ENCODE measurements at regions not wholly inside any gene's neighbourhood (a gene's known extent, or its start where the extent isn't known, plus 50 kb on each side); places are given as distances from the start of the nearest gene placed in this dataset.
"Not testable (repeated sequence)": the region's sequence is repeated elsewhere in the genome, so short reads cannot be mapped to it uniquely, and the experiment has no call there.

DNA sequence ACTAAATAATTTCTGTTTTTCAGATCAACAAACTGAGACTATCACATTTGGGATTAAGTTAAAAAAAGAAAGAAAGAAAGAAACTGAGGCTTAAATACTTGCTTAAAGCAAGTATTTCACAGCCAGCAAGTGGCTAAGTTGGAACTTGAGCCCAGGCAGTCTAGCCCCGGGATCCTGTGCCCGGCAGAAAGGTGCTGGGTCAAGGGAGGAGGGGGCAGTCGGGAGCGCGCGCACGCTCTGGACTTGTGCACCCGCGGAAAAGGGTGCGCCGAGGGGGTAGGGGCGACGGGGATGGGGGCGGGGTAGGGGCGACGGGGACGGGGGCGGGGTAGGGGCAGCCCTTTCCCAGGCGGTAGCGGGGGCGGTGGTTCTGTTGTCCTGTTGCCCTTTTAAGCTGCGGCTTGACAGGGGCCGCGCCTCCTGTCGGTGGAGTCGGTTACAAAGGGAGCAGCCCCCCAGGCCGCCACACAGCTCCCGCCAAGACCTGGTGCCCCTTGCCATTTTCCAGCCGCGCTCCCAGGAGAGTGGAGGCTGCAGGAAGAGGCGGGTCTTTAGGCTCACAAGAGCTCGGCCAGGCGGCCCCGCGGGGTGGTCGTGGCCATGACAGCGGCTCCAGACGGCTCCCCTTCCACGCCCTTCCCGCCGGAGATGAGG is 60.6 kb downstream of the GOLGA8T start:
- H3K9me3 Mint-ChIP-seq (ENCODE audit: low read depth); H3K27me3 Mint-ChIP-seq; CTCF ChIA-PET; H3K27ac Mint-ChIP-seq; H3K4me1 Mint-ChIP-seq; H3K36me3 Mint-ChIP-seq (ENCODE audit: low read depth); intact Hi-C loops (cut with DNase I, micrococcal nuclease); H3K4me3 Mint-ChIP-seq; POLR2A ChIA-PET: not testable (repeated sequence)
- peak; percentile 22 for DNase-seq
- ATAC-seq: peak; percentile 6

DNA sequence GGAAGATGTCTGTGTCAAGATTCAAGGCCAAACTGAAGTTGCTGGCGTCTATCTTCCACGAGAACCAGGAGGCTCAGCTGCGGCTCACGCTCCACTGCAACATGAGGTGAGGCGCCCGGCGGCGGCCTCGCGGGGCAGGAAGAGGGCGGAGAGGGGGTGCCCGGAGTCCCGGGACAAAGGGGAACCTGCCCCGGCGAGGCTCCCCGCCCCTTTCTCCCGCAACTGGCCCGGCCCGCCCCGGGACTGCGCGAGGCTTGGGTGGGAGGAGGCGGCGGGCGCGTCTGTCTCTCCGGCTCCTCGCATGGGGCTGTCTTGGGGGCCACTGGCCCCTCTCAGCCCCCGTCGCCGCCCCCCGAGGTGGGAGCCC is 61.1 kb downstream of the GOLGA8T start:
- DNase-seq: peak; percentile 42
- ATAC-seq: peak; percentile 52
- H3K9me3 Mint-ChIP-seq (ENCODE audit: low read depth): not testable (repeated sequence)

GRCh38 chr15:30196769-30197168 is 61.9 kb downstream of the GOLGA8T start:
- H3K9me3 Mint-ChIP-seq (ENCODE audit: low read depth); H3K4me1 Mint-ChIP-seq; DNase-seq; ATAC-seq; H3K36me3 Mint-ChIP-seq (ENCODE audit: low read depth); POLR2A ChIA-PET; H3K4me3 Mint-ChIP-seq; intact Hi-C loops (cut with DNase I, micrococcal nuclease); H3K27me3 Mint-ChIP-seq; CTCF ChIA-PET; H3K27ac Mint-ChIP-seq: not testable (repeated sequence)

More for the DNA sequence above, 61.1 kb downstream of the GOLGA8T start:
- H3K36me3 Mint-ChIP-seq (ENCODE audit: low read depth); intact Hi-C loops (cut with DNase I, micrococcal nuclease); H3K27me3 Mint-ChIP-seq; H3K27ac Mint-ChIP-seq; CTCF ChIA-PET; H3K4me1 Mint-ChIP-seq; H3K4me3 Mint-ChIP-seq; POLR2A ChIA-PET: not testable (repeated sequence)

DNA sequence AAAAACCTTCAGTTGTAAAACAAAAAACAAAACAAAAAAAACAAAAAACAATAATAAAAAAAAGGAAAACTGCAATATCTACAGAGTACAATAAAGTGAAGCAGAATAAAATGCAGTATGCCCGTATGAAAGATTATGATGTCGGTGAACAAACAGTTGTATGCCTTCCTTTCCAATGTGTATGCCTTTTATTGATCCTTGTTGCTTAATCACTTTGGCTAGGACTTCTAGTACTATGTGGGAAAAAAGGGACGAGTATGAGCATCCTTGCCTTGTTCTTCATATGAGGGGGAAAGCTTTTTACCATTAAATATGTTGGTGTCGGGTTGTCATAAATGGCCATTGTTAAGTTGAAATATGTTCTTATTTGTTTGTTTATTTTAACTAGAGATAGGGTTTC is 66.7 kb downstream of the GOLGA8T start:
- POLR2A ChIA-PET; CTCF ChIA-PET; intact Hi-C loops (cut with DNase I, micrococcal nuclease); H3K36me3 Mint-ChIP-seq (ENCODE audit: low read depth); DNase-seq; H3K27ac Mint-ChIP-seq; H3K4me3 Mint-ChIP-seq; H3K4me1 Mint-ChIP-seq; ATAC-seq; H3K27me3 Mint-ChIP-seq; H3K9me3 Mint-ChIP-seq (ENCODE audit: low read depth): not testable (repeated sequence)

- DNase-seq; H3K27ac Mint-ChIP-seq; ATAC-seq; POLR2A ChIA-PET; intact Hi-C loops (cut with DNase I, micrococcal nuclease); CTCF ChIA-PET; H3K27me3 Mint-ChIP-seq; H3K9me3 Mint-ChIP-seq (ENCODE audit: low read depth); H3K36me3 Mint-ChIP-seq (ENCODE audit: low read depth); H3K4me3 Mint-ChIP-seq; H3K4me1 Mint-ChIP-seq: not testable (repeated sequence)
Measured at GRCh38 chr15:30213733-30214132, 78.9 kb downstream of the GOLGA8T start.

DNA sequence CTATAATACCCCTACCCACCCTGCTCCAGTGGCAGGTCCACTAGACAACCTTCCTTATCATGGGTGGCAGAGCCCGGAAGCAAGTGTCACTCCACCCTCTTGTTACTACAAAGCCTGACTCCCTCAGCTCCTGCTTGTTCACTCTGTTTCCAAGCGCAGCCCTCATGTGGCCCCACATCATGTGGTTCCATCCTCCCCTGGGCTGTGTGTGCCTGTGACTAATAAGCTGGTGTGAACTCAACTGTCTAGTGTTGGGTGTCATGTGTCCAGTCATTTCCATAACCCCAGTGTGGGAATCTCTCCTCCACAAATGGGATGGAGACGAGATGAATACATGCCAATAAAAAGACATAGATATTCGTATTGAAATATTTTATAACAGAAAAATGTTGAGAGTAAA is 87.0 kb downstream of the GOLGA8T start:
- ATAC-seq; intact Hi-C loops (cut with DNase I, micrococcal nuclease); DNase-seq; H3K36me3 Mint-ChIP-seq (ENCODE audit: low read depth); H3K27me3 Mint-ChIP-seq; H3K4me3 Mint-ChIP-seq; H3K9me3 Mint-ChIP-seq (ENCODE audit: low read depth); POLR2A ChIA-PET; H3K27ac Mint-ChIP-seq; CTCF ChIA-PET; H3K4me1 Mint-ChIP-seq: not testable (repeated sequence)

DNA sequence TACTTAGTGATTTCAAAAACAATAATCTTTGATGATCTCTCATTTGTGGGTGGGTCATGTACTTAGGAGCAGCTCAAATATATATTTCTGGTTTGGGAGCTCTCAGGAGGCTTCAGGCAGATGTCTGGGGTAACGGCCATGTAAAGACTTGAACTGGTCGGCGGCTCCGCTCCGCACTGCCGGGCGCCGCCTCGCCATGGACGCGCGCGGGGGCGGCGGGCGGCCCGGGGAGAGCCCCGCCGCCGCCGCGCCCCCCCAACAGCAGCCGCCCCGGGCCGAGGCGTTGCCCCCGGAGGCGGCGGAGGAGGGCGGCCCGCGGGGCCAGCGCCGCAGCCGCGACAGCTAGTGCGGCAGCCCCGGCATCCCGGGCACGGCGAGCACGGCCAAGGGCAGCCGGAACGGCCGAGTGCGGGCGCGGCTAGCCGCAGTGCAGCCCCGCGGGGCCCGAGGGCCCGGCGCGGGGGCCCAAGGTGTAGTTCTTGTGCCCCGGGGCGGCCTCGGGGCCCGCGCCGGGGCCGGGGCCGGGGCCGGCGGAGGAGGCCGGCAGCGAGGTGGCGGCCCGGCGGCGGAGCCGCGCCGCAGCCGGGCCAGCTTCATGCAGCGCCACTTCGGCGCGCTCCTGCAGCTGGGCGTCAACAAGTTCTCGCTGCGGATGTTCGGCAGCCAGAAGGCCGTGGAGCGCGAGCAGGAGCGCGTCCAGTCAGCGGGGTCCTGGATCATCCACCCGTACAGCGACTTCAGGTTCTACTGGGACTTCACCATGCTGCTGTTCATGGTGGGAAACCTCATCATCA is 88.1 kb downstream of the GOLGA8T start:
- not testable (repeated sequence) for H3K36me3 Mint-ChIP-seq (ENCODE audit: low read depth)

GRCh38 chr15:30225233-30225891 is 90.5 kb downstream of the GOLGA8T start:
- H3K9me3 Mint-ChIP-seq (ENCODE audit: low read depth); H3K4me3 Mint-ChIP-seq; intact Hi-C loops (cut with DNase I, micrococcal nuclease); CTCF ChIA-PET; POLR2A ChIA-PET; ATAC-seq; H3K4me1 Mint-ChIP-seq; H3K27ac Mint-ChIP-seq; H3K27me3 Mint-ChIP-seq; H3K36me3 Mint-ChIP-seq (ENCODE audit: low read depth); DNase-seq: not testable (repeated sequence)

More for the DNA sequence above, 88.1 kb downstream of the GOLGA8T start:
- CTCF ChIA-PET; H3K27me3 Mint-ChIP-seq; H3K9me3 Mint-ChIP-seq (ENCODE audit: low read depth); H3K4me3 Mint-ChIP-seq; DNase-seq; POLR2A ChIA-PET; intact Hi-C loops (cut with DNase I, micrococcal nuclease); H3K4me1 Mint-ChIP-seq; ATAC-seq; H3K27ac Mint-ChIP-seq: not testable (repeated sequence)

DNA sequence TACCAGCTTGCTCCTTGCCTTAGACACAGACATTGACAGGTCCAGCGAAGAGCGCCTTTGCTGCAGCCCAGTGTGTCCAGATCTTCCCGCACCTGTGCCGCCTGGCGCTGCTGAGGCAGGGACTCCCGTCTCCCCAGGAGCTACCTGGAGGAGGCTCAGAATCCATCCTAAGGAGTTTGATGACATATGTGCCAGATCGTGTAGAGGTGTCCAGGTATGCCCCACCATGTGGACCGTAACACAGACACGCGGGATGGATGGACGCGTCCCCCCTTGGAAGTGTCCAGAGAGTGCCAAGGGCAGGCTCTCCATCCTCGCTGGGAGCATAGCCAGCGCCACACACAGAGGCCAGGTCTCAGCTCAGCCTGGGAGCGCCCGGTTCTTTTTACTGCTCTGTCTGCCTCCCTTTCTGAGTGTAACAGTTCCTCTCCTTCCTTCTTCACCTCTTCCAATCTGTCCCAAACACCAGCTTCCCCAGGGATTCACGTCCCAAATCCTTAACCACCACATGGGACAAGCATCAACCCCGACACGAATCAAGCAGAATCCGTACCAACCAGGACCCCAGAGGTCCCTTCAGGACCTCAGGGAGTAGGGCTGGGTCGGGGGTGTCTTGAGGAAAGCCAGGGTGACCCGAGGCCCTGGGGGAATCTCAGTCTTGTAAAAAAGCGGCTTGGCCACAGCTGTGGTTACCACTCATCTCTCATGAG is 126.7 kb downstream of the GOLGA8T start:
- CTCF ChIA-PET; H3K27me3 Mint-ChIP-seq; intact Hi-C loops (cut with DNase I, micrococcal nuclease); H3K4me3 Mint-ChIP-seq; H3K4me1 Mint-ChIP-seq; H3K36me3 Mint-ChIP-seq (ENCODE audit: low read depth); ATAC-seq; DNase-seq; H3K27ac Mint-ChIP-seq; POLR2A ChIA-PET; H3K9me3 Mint-ChIP-seq (ENCODE audit: low read depth): not testable (repeated sequence)

GRCh38 chr15:30262142-30262460 is 127.2 kb downstream of the GOLGA8T start:
- DNase-seq; intact Hi-C loops (cut with DNase I, micrococcal nuclease): not testable (repeated sequence)

DNA sequence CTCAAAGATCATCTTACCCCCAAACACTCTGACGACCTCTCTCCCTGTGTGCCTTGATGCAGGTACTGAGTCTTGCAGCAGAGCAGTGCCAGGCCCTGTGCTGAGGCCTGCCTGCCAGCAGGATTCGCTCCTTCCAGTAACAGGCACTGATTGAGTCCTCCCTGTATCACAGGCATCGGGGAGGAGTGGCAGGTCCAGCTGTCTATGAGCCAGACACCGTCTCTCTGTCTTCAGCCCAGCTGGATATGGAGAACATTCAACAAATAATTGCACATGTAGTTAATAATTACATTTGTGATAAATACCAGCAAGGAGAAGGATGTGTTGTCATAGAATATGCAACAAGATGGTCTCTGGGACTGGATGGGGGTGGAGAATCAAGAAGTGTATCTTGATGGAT is 129.1 kb downstream of the GOLGA8T start:
- H3K27ac Mint-ChIP-seq; DNase-seq; H3K4me3 Mint-ChIP-seq; H3K27me3 Mint-ChIP-seq; CTCF ChIA-PET; H3K36me3 Mint-ChIP-seq (ENCODE audit: low read depth); ATAC-seq; POLR2A ChIA-PET; intact Hi-C loops (cut with DNase I, micrococcal nuclease); H3K9me3 Mint-ChIP-seq (ENCODE audit: low read depth); H3K4me1 Mint-ChIP-seq: not testable (repeated sequence)

More at GRCh38 chr15:30262142-30262460, 127.2 kb downstream of the GOLGA8T start:
- H3K27me3 Mint-ChIP-seq; H3K9me3 Mint-ChIP-seq (ENCODE audit: low read depth); H3K4me3 Mint-ChIP-seq; H3K27ac Mint-ChIP-seq; POLR2A ChIA-PET; H3K36me3 Mint-ChIP-seq (ENCODE audit: low read depth); H3K4me1 Mint-ChIP-seq; CTCF ChIA-PET: not testable (repeated sequence)
- ATAC-seq: peak; percentile 61

Data from activated CD4-positive, alpha-beta T cell treated with anti-CD3 and anti-CD28 coated beads for 36 hours (primary cell).